OCI-LY3 (cell line): ENCODE measurements at regions not wholly inside any gene's neighbourhood (a gene's known extent, or its start where the extent isn't known, plus 50 kb on each side); places are given as distances from the start of the nearest gene placed in this dataset.

Source experiments
- CTCF ChIP-seq: fragments of 200-600, 300-600 bp; sonication (generic); IDR thresholded peaks from 2 replicates; pipeline ENCODE4 v1.5.1; 2014; ENCODE audit warnings: antibody characterized with exemption, low read length, low read depth
- EZH2phosphoT487 ChIP-seq: fragments of 200-600 bp; shearing (Covaris generic); IDR thresholded peaks from 2 replicates; pipeline ENCODE4 v1.6.1; 2018; ENCODE audit warnings: antibody characterized with exemption, mixed run types, low read depth

- no peak for TF ChIP-seq CTCF
- TF ChIP-seq EZH2phosphoT487: no peak
These were observed 74.1 kb upstream of the GRB10 start for GRCh38 chr7:50856806-50857205.
